Loucy (cell line): ENCODE measurements at regions not wholly inside any gene's neighbourhood (a gene's known extent, or its start where the extent isn't known, plus 50 kb on each side); places are given as distances from the start of the nearest gene placed in this dataset.

Experiments
- EZH2phosphoT487 ChIP-seq: fragments of 200-600 bp; IDR thresholded peaks from 2 replicates; pipeline ENCODE4 v1.6.1; 2018; ENCODE audit warnings: antibody characterized with exemption, mild to moderate bottlenecking, moderate library complexity, borderline replicate concordance
- TF ChIP-seq, protein P1 (sequence below): fragments of 200-600 bp; sonication (generic); conservative IDR thresholded peaks from 2 replicates; pipeline ENCODE4 v1.5.1; 2014; ENCODE audit warnings: mild to moderate bottlenecking, antibody characterized with exemption, low read length

DNA sequence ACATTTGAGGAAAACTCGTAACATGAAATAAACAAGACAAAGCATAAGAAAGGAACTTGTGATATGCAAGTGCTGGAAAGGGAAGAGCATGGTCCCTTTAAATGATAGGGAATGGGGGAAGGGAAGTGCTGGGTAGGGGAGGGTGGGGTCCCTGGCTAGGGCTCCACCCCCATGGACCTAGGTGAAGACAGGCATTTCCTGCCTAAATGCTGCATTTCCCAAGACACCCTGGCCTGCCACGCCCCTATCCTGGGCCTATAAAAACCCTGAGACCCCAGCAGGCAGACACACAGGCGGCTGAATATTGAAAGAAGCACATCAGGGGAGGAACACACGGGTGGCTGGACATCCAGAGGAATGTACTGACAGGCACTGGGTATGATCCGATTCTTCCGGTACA, 499.9 kb downstream of the ZEB2 start:
- TF ChIP-seq, protein P1, sequence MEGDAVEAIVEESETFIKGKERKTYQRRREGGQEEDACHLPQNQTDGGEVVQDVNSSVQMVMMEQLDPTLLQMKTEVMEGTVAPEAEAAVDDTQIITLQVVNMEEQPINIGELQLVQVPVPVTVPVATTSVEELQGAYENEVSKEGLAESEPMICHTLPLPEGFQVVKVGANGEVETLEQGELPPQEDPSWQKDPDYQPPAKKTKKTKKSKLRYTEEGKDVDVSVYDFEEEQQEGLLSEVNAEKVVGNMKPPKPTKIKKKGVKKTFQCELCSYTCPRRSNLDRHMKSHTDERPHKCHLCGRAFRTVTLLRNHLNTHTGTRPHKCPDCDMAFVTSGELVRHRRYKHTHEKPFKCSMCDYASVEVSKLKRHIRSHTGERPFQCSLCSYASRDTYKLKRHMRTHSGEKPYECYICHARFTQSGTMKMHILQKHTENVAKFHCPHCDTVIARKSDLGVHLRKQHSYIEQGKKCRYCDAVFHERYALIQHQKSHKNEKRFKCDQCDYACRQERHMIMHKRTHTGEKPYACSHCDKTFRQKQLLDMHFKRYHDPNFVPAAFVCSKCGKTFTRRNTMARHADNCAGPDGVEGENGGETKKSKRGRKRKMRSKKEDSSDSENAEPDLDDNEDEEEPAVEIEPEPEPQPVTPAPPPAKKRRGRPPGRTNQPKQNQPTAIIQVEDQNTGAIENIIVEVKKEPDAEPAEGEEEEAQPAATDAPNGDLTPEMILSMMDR, result no peak
- no peak for TF ChIP-seq EZH2phosphoT487
